Effector memory CD4-positive, alpha-beta T cell (primary cell): ENCODE measurements at regions not wholly inside any gene's neighbourhood (a gene's known extent, or its start where the extent isn't known, plus 50 kb on each side); places are given as distances from the start of the nearest gene placed in this dataset.

Source experiments
- DNase-seq, 3 donors: peaks; one replicate each; pipeline ENCODE4 v3.0.0-alpha.2; 2020
- H3K27ac ChIP-seq: 2 replicates; pipeline ENCODE4 v1.7.0; 2013; ENCODE audit warnings: mild to moderate bottlenecking, low read length, moderate library complexity; ENCODE audit not compliant: insufficient read depth, poor library complexity, severe bottlenecking
- H3K27me3 ChIP-seq: replicated peaks from 2 replicates; pipeline ENCODE4 v1.7.0; 2013; ENCODE audit warnings: mild to moderate bottlenecking, low read length; ENCODE audit not compliant: insufficient read depth, control insufficient read depth, poor library complexity, severe bottlenecking
- H3K36me3 ChIP-seq: 2 replicates; pipeline ENCODE4 v1.7.0; 2013; ENCODE audit warnings: mild to moderate bottlenecking, low read length, moderate library complexity; ENCODE audit not compliant: control insufficient read depth, insufficient read depth
- H3K4me1 ChIP-seq: 2 replicates; pipeline ENCODE4 v1.7.0; 2013; ENCODE audit warnings: low read length, mild to moderate bottlenecking; ENCODE audit not compliant: control insufficient read depth, insufficient read depth, poor library complexity, severe bottlenecking
- H3K4me3 ChIP-seq: 2 replicates; pipeline ENCODE4 v1.7.0; 2013; ENCODE audit warnings: low read length, low read depth, mild to moderate bottlenecking; ENCODE audit not compliant: insufficient read depth, poor library complexity, severe bottlenecking
- H3K9me3 ChIP-seq: 2 replicates; pipeline ENCODE4 v1.7.0; 2013; ENCODE audit warnings: mild to moderate bottlenecking, low read length, moderate library complexity; ENCODE audit not compliant: control insufficient read depth

DNA sequence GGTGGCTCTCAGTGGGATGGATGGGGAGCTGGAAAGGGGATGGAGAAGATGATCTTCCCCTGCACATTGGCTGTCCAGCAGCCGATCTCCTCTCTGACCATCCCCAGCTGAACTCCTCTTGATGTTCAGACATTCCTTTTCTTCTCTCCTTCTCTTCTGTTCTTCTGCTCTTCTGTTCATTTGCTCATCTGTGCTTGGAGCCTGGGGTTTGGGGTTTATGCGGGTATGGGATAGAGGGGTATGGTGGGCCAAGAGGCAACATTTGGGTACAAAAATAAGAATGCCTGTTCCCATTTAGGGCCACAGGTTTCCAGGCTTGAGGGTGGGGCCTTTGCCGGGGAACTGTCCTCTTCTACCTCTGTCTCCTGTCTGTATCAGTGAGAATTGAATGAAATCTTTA lies 205.4 kb upstream of the XYLT1 start:
- H3K4me3 ChIP-seq, result no peak overlapping the region
- no peaks in the 10 kb centered on the region for H3K9me3 ChIP-seq
- H3K27ac ChIP-seq, result no peak overlapping the region
- H3K4me1 ChIP-seq, result no peaks in the 10 kb centered on the region
- no peak for DNase-seq
- no peaks in the 10 kb centered on the region for H3K36me3 ChIP-seq
- no peaks in the 10 kb centered on the region for H3K27me3 ChIP-seq

DNA sequence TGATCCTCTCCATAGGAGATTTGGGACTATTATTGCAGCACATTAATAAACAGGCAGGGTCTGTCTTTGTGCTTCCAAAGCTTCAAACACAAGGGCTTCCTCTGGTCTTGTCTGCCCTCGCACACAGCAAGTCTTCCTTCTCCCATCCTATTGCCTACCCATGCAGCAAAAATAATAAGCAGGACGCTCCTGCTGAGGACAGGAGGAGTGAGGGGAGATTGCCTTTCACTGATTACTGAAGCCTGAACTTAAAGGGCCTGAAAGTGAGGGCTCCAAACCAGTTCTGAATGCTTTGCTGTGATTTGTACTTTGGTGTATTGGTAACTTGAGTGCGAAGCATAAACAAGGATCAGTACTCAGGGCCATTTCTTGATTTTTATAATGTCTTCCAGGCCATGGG lies 197.6 kb upstream of the XYLT1 start:
- H3K4me3 ChIP-seq, result no peak overlapping the region
- no peak for DNase-seq
- no peaks in the 10 kb centered on the region for H3K9me3 ChIP-seq
- no peaks in the 10 kb centered on the region for H3K36me3 ChIP-seq
- no peaks in the 10 kb centered on the region for H3K27me3 ChIP-seq
- H3K4me1 ChIP-seq, result no peaks in the 10 kb centered on the region
- no peak overlapping the region for H3K27ac ChIP-seq

DNA sequence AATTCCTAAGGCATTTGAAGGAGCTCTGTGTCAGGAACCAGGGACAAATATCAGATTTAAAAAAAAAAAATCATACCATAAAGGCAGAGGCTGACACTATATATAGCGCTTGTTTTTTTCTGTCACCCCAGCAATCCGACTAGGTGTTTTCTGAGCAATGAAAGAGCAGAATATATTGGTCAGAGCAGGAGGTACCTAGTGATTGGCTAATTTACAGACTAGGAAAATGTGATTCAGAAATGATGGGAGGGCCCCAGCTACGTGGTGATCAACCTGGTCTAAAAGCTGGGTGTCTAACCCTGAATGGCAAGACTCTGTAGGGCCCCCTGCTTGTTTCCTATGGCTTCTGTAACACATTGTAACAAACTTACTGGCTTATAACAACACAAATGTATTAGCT lies 195.5 kb upstream of the XYLT1 start:
- Histone ChIP-seq H3K27ac (no peak overlapping the region), H3K9me3 (no peaks in the 10 kb centered on the region), H3K4me1 (no peaks in the 10 kb centered on the region), H3K36me3 (no peaks in the 10 kb centered on the region), H3K4me3 (no peak overlapping the region), H3K27me3 (no peaks in the 10 kb centered on the region)
- no peak for DNase-seq

DNA sequence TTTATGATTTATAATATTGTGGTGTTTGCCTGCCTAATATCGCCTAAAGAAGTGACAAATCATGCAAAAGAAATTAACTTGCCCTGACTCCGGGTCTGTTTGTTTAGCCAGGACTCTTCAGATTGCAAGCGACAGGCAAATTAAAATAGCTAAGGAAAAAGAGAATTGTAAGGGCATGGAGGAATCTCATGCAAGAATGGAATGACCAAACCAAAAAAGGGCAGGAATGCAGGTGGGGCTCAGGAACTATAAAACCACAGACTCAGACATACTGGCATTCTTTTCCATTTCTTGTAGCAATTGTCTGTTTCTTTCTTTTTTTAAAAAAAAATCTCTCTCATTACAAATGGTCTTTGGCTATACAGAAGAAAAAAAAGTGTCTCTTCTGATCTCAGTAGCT lies 188.1 kb upstream of the XYLT1 start:
- no peaks in the 10 kb centered on the region for H3K9me3 ChIP-seq
- H3K4me1 ChIP-seq, result no peaks in the 10 kb centered on the region
- no peak for DNase-seq
- no peak overlapping the region for H3K4me3 ChIP-seq
- no peak overlapping the region for H3K27ac ChIP-seq
- no peaks in the 10 kb centered on the region for H3K36me3 ChIP-seq
- H3K27me3 ChIP-seq, result no peaks in the 10 kb centered on the region

DNA sequence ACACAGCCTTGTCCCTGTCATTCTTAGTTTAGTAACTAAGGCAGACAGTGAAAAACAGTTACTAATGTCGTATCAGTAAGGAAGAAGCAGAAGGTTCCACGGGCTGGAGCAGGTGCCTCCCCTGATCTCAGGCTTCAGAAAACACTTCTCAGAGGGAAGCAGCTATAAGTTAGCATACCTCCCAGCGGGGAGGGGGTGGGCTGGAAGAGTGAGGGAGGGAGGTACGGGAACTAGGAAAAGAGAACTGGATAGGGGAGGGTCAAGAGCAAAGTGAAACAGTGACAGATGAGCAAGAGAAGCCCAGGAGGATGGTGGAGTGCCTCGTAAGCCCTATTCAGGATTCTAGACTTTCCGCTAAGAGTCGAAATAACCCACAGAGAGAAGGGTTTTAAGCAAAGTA lies 186.3 kb upstream of the XYLT1 start:
- H3K9me3 ChIP-seq, result no peaks in the 10 kb centered on the region
- H3K4me1 ChIP-seq, result no peaks in the 10 kb centered on the region

DNA sequence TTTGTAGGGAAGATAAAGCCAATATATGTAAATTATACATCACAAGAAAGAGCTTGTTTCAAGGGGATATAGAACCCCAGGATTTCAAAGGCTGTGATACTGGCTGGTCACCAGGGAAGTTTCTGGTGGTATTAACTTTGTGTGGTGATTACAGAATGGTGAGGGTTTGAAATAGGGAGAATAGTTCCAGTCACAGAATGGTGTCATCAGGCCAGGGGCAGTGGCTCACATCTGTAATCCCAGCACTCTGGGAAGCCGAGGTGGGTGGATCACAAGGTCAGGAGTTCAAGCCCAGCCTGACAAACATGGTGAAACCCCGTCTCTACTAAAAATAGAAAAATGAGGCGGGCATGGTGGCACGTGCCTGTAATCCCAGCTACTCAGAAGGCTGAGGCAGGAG lies 183.8 kb upstream of the XYLT1 start:
- Histone ChIP-seq H3K9me3 (no peaks in the 10 kb centered on the region), H3K27ac (no peak overlapping the region), H3K4me1 (no peaks in the 10 kb centered on the region), H3K36me3 (no peaks in the 10 kb centered on the region), H3K27me3 (no peaks in the 10 kb centered on the region), H3K4me3 (no peak overlapping the region)
- no peak for DNase-seq

More for the DNA sequence above, 186.3 kb upstream of the XYLT1 start:
- no peaks in the 10 kb centered on the region for H3K36me3 ChIP-seq
- DNase-seq, result no peak
- no peaks in the 10 kb centered on the region for H3K27me3 ChIP-seq
- H3K27ac ChIP-seq, result no peak overlapping the region
- no peak overlapping the region for H3K4me3 ChIP-seq

DNA sequence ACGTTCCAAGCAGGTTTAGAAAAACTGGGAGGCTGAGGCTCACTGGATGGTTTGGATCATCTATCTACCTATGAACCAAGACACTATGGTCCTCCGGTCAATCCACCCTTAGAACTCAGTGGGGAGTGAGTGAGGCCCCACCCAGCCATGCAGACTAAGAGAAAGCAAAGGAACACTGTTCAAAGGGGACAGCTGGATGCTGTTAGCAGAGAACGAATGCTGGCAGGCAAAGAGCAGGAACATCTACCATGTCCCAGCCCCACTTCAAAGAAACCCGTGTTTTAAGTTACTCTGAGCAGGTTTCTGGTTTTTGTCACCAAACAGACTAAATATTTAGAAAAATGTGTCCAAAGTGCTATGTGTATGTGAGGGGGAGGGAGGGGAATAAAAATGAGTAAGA lies 183.4 kb upstream of the XYLT1 start:
- no peaks in the 10 kb centered on the region for H3K4me1 ChIP-seq
- H3K4me3 ChIP-seq, result no peak overlapping the region
- no peak for DNase-seq

DNA sequence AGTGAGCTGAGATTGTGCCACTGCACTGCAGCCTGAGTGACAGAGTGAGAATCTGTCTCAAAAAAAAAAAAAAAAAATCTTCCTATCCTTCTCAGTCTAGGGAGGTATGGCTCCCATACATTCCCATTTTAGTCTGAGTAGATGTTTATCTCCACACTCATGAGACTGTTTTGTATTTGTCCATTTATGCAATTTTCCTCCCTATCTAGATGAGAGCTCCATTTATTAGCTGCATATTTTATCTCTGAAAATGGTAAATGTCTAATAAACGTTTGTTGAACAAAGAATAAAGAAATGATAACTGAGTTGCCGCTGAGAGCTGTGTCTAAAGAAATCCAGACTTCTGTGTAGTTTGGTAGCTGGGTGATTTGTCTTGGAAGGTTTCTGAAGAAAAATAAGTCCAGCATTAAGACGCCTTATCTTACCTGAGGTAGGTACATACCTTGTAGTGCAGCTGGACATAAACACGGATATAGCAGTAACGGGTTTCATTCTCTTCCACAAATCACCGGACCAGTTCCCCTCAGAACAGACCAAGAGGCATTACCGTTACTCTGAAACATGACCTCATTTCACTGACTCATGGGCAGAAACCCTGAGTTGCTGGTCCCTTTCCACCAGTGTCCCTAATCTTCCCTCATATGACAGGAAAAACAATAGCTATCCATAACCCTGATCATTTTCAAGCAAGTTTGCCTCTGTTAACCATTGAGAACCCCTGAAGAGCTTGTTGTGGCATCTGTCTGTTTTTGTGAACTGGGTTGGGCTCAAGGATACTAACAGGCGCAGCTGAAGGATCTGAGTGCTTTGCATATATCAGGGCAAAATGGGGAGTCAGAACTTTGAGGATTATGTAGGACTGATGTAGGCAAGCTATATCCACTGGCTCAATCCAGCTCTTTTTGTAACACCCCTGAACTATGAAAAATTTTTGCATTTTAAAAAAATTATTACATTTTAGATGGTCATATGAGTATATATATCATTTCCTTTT lies 177.4 kb upstream of the XYLT1 start:
- Histone ChIP-seq H3K36me3 (no peaks in the 10 kb centered on the region), H3K4me3 (no peak overlapping the region)
- DNase-seq, result no peak

More for the DNA sequence above, 183.4 kb upstream of the XYLT1 start:
- H3K27me3 ChIP-seq, result no peaks in the 10 kb centered on the region
- no peaks in the 10 kb centered on the region for H3K36me3 ChIP-seq
- no peak overlapping the region for H3K27ac ChIP-seq
- H3K9me3 ChIP-seq, result no peaks in the 10 kb centered on the region

DNA sequence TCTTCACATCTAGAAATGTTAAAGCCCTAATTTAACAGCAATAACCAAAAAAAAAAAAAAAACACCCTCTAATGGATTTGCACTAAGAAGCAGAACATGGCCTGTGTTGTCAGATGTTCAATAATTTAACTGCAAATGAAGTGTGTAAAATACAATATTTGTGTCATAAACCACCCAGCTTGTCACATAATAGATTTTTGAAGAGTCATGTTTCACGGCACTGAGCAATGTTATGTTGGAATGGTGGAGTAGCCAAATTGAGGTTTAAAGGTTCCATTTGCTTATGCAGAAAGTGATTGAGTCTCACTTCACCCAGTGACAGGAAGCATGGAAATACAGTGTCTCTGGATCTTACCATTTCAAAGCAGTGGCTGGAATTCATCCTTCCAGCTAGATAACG lies 173.2 kb upstream of the XYLT1 start:
- DNase-seq, result no peak
- H3K27me3 ChIP-seq, result no peaks in the 10 kb centered on the region
- H3K36me3 ChIP-seq, result no peaks in the 10 kb centered on the region
- H3K27ac ChIP-seq, result no peak overlapping the region
- H3K4me1 ChIP-seq, result no peaks in the 10 kb centered on the region
- no peaks in the 10 kb centered on the region for H3K9me3 ChIP-seq
- H3K4me3 ChIP-seq, result no peak overlapping the region

More for the DNA sequence above, 177.4 kb upstream of the XYLT1 start:
- Histone ChIP-seq H3K27ac (no peak overlapping the region), H3K9me3 (no peaks in the 10 kb centered on the region), H3K27me3 (no peaks in the 10 kb centered on the region), H3K4me1 (no peaks in the 10 kb centered on the region)

DNA sequence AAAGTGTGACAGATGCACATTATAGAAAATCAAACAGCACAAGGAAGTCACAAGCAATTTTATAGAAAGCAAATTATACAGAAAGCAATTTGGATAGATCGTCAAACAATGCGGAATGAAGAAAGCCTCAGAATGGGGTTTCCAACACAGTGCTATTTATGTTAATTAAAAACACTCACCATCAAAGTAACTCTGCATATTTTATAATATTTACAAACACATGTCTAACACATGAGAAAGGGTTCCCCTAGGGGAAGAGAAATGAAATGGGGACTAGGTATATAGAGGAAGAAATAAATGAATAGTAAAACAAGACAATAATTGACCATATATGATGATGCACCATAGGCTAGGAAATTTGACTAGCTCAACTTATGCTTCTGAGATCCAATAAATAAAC lies 171.2 kb upstream of the XYLT1 start:
- Histone ChIP-seq H3K27me3 (no peaks in the 10 kb centered on the region), H3K27ac (no peak overlapping the region)

More for the DNA sequence above, 171.2 kb upstream of the XYLT1 start:
- no peaks in the 10 kb centered on the region for H3K36me3 ChIP-seq
- H3K4me3 ChIP-seq, result no peak overlapping the region
- no peak for DNase-seq
- no peaks in the 10 kb centered on the region for H3K9me3 ChIP-seq
- H3K4me1 ChIP-seq, result no peaks in the 10 kb centered on the region
